ENCODE measurements at regions not wholly inside any gene's neighbourhood (a gene's known extent, or its start where the extent isn't known, plus 50 kb on each side); places are given as distances from the start of the nearest gene placed in this dataset.

GRCh38 chr6:166677941-166678340 is 50.9 kb upstream of the RPS6KA2 start:
- DNase-seq = no peak
- intact Hi-C loops (cut with micrococcal nuclease) = no loop called here
- Histone ChIP-seq H3K4me3 (ENCODE audit: low read length) (no peak overlapping the region), H3K27ac (ENCODE audit: low read depth, low read length) (no peak overlapping the region), H3K4me1 (ENCODE audit: control insufficient read depth in 2 of 2, insufficient read depth in 2 of 2, low read length in 2 of 2) (no peaks in the 10 kb centered on the region), H3K27me3 (ENCODE audit: control insufficient read depth in 2 of 2, insufficient read depth in 2 of 2, low read length in 2 of 2) (no peaks in the 10 kb centered on the region), H3K9me3 (ENCODE audit: control insufficient read depth in 2 of 3, low read length in 3 of 3) (no peaks in the 10 kb centered on the region), H3K36me3 (ENCODE audit: control insufficient read depth in 2 of 3, insufficient read depth in 3 of 3, low read length in 3 of 3) (no peaks in the 10 kb centered on the region)
- CTCF ChIA-PET = no interaction called here
- Mint-ChIP-seq H3K27ac (no peak overlapping the region), H3K9me3 (peaks cover 0 to 3% (median 0%) of the 10 kb centered on the region in 11 donors), H3K27me3 (peaks cover 0 to 22% (median 6%) of the 10 kb centered on the region in 5 donors), H3K4me3 (no peak overlapping the region), H3K4me1 (peaks cover 0 to 12% (median 5%) of the 10 kb centered on the region in 7 donors), H3K36me3 (no peaks in the 10 kb centered on the region)
- POLR2A ChIA-PET = interaction anchor here (0.7 kb wide), 2 partner anchors 212 to 588 kb away, joined by 5 to 6 read pairs; no protein-coding TSS in a partner anchor
- no peak for ATAC-seq
